NB4 (cell line): ENCODE measurements at regions not wholly inside any gene's neighbourhood (a gene's known extent, or its start where the extent isn't known, plus 50 kb on each side); places are given as distances from the start of the nearest gene placed in this dataset.

Experiments
- CTCF ChIP-seq: IDR thresholded peaks from one replicate; pipeline ENCODE4 v1.5.1; 2012; ENCODE audit warnings: low read depth, low read length
- MAX ChIP-seq: IDR thresholded peaks from 2 replicates; pipeline ENCODE4 v1.6.1; 2011; ENCODE audit warnings: low read depth, low read length

GRCh38 chr11:109236188-109236587 is 185.8 kb upstream of the C11orf87 start:
- TF ChIP-seq CTCF: no peak
- no peak for TF ChIP-seq MAX
